Activated naive CD4-positive, alpha-beta T cell treated with anti-CD3 and anti-CD28 coated beads for 36 hours (primary cell): ENCODE measurements at regions not wholly inside any gene's neighbourhood (a gene's known extent, or its start where the extent isn't known, plus 50 kb on each side); places are given as distances from the start of the nearest gene placed in this dataset.

Experiments used
- CTCF ChIA-PET: fragments of 350-600 bp; sonication (Branson Sonifier 250); formaldehyde crosslinking; loops from one replicate; lab custom pipeline; 2021; ENCODE audit warnings: antibody characterized with exemption; lab: Charles Lee
- DNase-seq: peaks from one replicate; pipeline ENCODE4 v3.0.0-alpha.2; 2020
- H3K27ac Mint-ChIP-seq: one replicate; pipeline ENCODE4 v1.8.0; 2021; ENCODE audit warnings: mild to moderate bottlenecking, mixed read lengths
- H3K27me3 Mint-ChIP-seq: one replicate; pipeline ENCODE4 v1.8.0; 2021; ENCODE audit warnings: low read depth, mixed read lengths
- H3K36me3 Mint-ChIP-seq: one replicate; pipeline ENCODE4 v1.8.0; 2021; ENCODE audit warnings: low read depth, mixed read lengths
- H3K4me1 Mint-ChIP-seq: one replicate; pipeline ENCODE4 v1.8.0; 2021; ENCODE audit warnings: low read depth, mixed read lengths
- H3K4me3 Mint-ChIP-seq: one replicate; pipeline ENCODE4 v1.8.0; 2021; ENCODE audit warnings: mild to moderate bottlenecking, moderate library complexity, mixed read lengths
- H3K9me3 Mint-ChIP-seq: one replicate; pipeline ENCODE4 v1.8.0; 2021; ENCODE audit warnings: mixed read lengths
- intact Hi-C: fragments of 100-400 bp; cut with micrococcal nuclease; formaldehyde crosslinking; loops from one replicate; pipeline ENCODE4 v1.15.1; 2023

DNA sequence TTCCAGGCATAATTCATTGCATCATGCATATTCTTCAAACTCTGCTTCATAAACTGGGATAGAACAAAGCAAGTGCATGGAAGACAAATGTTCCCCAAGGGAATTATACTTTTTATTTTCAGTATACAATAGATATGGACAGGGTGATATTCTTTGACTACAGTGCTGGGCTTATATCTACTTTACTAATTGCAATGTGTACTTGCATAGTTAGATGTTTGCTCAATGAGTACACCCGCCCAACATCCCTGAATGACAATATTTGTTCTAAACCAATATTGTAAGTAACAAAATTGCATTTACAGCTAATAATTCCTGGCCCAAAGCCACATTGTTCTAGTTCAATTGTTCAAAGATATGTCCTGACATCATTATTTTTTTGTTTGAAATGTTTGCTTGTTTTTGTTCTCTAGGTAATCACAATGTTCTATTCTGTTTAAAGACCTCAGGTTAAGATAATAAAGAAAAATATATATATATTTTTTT is 171.4 kb downstream of the PTN start:
- H3K27me3 Mint-ChIP-seq, result peaks cover 2% of the 10 kb centered on the region
- CTCF ChIA-PET, result no interaction called here
- H3K27ac Mint-ChIP-seq, result no peak overlapping the region
- intact Hi-C loops, result no loop called here
- H3K36me3 Mint-ChIP-seq, result no peaks in the 10 kb centered on the region
- no peak for DNase-seq
- peaks cover 5% of the 10 kb centered on the region for H3K9me3 Mint-ChIP-seq
- H3K4me1 Mint-ChIP-seq, result no peaks in the 10 kb centered on the region
- no peak overlapping the region for H3K4me3 Mint-ChIP-seq

DNA sequence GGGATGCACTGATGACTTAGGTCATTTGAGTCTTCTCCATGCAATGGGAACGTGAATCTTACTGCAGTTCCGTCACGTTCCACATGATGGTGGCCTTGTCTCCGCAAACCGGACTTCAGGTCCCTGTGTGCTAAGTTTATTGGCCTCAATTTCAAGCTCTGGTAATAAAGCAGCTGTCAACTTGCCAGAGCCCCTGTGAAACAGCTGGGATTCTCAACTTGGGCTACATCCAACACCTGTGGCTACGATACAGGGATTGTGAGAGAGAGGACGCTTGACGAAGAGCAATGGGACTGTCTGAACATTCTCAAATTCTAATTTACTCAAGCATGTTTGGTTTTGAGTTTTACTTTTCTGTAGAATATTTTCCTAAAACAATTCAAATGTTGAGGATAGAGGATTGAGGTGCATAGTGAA is 174.2 kb downstream of the PTN start:
- DNase-seq, result no peak

DNA sequence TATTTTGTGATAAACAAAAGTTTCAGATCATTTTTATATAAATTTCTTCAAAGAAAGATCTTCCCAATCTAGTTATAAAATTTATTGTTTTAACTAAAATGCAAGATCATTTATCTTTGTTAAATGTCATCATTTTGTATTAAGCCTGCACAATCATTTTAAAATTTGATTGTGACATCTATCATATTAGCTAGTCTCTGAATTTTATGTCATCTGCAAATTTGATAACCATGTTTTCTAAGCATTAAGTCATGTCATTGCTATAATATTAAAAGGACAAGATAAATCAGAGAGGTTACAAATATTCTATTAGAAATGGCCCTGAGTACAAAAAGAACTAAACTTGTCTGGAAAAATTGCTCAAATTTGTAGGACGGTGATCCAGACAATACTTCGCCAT is 175.9 kb downstream of the PTN start:
- intact Hi-C loops, result no loop called here
- Mint-ChIP-seq H3K9me3 (peaks cover 2% of the 10 kb centered on the region), H3K36me3 (no peaks in the 10 kb centered on the region), H3K27me3 (no peaks in the 10 kb centered on the region), H3K27ac (no peak overlapping the region), H3K4me1 (no peaks in the 10 kb centered on the region), H3K4me3 (no peak overlapping the region)
- no peak for DNase-seq
- CTCF ChIA-PET, result no interaction called here

More for the DNA sequence above, 174.2 kb downstream of the PTN start:
- CTCF ChIA-PET, result no interaction called here
- Mint-ChIP-seq H3K9me3 (peaks cover 4% of the 10 kb centered on the region), H3K27ac (no peak overlapping the region), H3K4me3 (no peak overlapping the region), H3K27me3 (peaks cover 2% of the 10 kb centered on the region), H3K36me3 (no peaks in the 10 kb centered on the region), H3K4me1 (no peaks in the 10 kb centered on the region)
- intact Hi-C loops, result no loop called here

DNA sequence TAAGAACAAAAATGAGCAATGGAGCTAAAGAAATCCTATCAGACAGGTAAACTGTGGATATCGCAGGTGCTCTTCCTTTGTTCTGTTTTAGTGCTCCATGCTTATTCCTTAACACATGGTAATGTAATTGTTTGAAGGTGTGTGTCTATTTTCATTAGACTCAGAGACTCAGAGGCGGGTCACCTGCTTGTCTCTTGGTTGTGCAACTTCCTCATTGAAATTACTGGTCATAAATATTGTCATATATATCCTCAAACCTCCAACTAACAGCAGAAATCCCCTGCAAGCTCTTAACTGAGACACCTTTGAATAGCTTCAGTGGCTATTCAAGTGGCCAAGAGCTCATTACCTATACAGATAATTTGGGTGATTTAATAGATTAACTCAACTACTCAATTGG is 177.2 kb downstream of the PTN start:
- Mint-ChIP-seq H3K27ac (no peak overlapping the region), H3K27me3 (no peaks in the 10 kb centered on the region), H3K36me3 (no peaks in the 10 kb centered on the region), H3K4me3 (no peak overlapping the region), H3K4me1 (no peaks in the 10 kb centered on the region), H3K9me3 (peaks cover 6% of the 10 kb centered on the region)
- DNase-seq, result no peak
- CTCF ChIA-PET, result no interaction called here
- intact Hi-C loops, result no loop called here

DNA sequence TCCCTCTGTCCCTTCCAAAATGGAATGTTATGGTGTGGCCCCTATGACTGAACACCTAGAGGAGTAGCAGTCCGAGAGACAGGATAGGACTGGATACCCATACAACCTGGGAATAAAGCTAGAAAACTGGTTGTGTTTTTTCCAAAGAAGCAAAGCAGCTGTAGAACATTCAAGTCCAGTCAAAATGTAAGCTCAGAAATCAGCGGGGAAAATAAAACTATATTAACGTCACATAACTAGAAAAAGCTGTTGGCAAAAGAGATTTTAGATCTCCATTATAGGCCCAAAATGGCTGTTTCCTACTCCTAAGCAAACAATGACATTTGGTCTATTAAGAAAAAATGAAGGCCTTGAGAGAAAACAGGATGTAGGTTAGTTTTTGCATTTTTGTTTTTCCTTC is 177.7 kb downstream of the PTN start:
- DNase-seq, result no peak
- H3K36me3 Mint-ChIP-seq, result no peaks in the 10 kb centered on the region
- H3K27me3 Mint-ChIP-seq, result no peaks in the 10 kb centered on the region
- no peaks in the 10 kb centered on the region for H3K4me1 Mint-ChIP-seq
- no peak overlapping the region for H3K4me3 Mint-ChIP-seq
- peaks cover 10% of the 10 kb centered on the region for H3K9me3 Mint-ChIP-seq
- intact Hi-C loops, result no loop called here
- CTCF ChIA-PET, result no interaction called here
- H3K27ac Mint-ChIP-seq, result no peak overlapping the region

DNA sequence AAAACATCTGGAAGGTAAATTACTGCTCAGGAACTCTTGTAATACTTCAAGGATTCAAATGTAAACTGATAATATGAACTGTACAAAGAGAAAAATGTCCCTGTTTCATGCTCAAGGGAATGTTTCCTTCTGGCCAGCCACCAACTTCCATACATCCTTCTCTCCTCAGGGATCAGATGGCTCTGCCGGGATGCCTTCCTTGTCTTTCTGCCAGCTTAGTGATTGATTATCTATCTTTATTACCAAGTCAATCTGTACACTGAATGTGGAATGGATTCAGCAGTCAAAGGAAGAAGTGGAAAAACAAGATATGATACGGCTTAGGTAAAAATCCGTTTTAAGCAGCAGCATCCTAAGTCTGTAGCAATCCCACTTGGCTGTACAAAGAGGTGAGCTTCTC is 178.3 kb downstream of the PTN start:
- CTCF ChIA-PET, result no interaction called here
- H3K27ac Mint-ChIP-seq, result no peak overlapping the region
- DNase-seq, result no peak
- intact Hi-C loops, result no loop called here
- H3K4me3 Mint-ChIP-seq, result no peak overlapping the region
- H3K9me3 Mint-ChIP-seq, result peaks cover 11% of the 10 kb centered on the region
- H3K36me3 Mint-ChIP-seq, result no peaks in the 10 kb centered on the region
- no peaks in the 10 kb centered on the region for H3K27me3 Mint-ChIP-seq
- no peaks in the 10 kb centered on the region for H3K4me1 Mint-ChIP-seq

DNA sequence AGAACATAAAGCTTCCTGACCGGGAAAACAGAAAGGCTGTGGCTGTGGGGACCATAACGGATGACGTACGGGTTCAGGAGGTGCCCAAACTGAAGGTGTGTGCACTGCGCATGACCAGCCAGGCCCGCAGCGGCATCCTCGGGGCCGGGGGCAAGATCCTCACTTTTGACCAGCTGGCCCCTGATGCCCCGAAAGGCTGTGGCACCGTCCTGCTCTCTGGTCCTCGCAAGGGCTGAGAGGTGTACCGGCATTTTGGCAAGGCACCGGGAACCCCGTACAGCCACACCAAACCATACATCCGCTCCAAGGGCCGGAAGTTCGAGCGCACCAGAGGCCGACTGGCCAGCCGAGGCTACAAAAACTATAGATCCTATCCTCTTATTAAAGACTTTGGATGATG is 179.3 kb downstream of the PTN start:
- CTCF ChIA-PET, result no interaction called here
- Mint-ChIP-seq H3K4me3 (no peak overlapping the region), H3K27ac (no peak overlapping the region)

DNA sequence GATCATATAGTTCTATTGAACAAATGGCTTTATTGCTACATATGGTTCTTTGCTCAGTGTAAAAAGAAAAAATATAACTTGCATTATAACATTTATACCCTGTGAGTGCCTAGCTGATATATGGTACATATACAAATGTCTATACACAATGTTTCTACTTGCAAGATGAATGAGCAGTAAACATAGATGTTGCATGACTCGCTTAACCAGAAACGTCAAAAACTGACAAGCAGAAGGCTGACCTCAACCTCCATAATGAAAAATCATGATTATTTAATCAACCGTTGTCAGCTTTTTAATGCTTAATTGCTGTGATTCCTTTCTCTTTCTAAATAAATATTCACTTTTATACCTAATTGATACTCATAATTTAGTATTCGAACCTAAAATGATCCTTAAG is 183.3 kb downstream of the PTN start:
- no peak for DNase-seq
- no peak overlapping the region for H3K27ac Mint-ChIP-seq
- H3K4me1 Mint-ChIP-seq, result no peaks in the 10 kb centered on the region
- H3K27me3 Mint-ChIP-seq, result no peaks in the 10 kb centered on the region
- H3K4me3 Mint-ChIP-seq, result no peak overlapping the region
- H3K9me3 Mint-ChIP-seq, result peaks cover 13% of the 10 kb centered on the region
- CTCF ChIA-PET, result no interaction called here
- intact Hi-C loops, result no loop called here
- H3K36me3 Mint-ChIP-seq, result no peaks in the 10 kb centered on the region

More for the DNA sequence above, 179.3 kb downstream of the PTN start:
- no peak for DNase-seq
- H3K4me1 Mint-ChIP-seq, result no peaks in the 10 kb centered on the region
- intact Hi-C loops, result no loop called here
- peaks cover 11% of the 10 kb centered on the region for H3K9me3 Mint-ChIP-seq
- no peaks in the 10 kb centered on the region for H3K36me3 Mint-ChIP-seq
- no peaks in the 10 kb centered on the region for H3K27me3 Mint-ChIP-seq

DNA sequence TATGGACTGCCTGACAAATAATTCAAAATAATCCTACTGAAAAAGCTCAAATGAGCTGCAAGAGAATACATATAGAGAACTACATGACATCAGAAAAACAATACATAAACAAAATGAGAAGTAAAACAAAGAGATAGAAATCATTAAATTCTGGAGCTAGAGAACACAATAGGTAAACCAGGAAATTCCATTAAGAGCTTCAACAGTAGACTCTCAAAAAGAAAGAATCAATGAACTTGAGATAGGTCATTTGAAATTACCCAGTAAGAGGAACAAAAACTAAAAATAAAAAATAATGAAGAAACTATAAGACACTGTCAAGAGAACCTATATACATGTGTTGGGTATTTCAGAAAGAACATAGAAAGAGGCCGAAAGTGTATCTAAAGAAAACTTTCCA is 186.3 kb downstream of the PTN start:
- no peaks in the 10 kb centered on the region for H3K4me1 Mint-ChIP-seq
- CTCF ChIA-PET, result interaction anchor here (0.7 kb wide), 1 partner anchor 288 kb away, joined by 3 read pairs; no protein-coding TSS in a partner anchor
- peaks cover 9% of the 10 kb centered on the region for H3K9me3 Mint-ChIP-seq

DNA sequence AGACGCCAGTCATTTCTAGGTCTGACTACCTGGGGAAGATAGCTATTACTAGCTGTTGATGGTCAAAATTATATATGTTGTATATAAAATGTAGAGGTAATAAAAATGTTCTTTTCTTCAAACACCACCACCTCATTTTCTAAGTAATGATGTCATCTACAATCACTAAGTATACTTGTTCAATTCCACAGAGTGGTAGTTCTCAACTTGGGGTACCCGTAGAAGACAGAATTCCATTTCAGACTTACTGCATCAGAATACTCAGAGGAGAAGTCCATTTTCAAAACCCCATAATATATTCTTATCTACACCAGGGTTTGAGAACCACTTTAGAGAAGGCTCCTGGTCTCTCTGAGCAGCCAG is 191.9 kb downstream of the PTN start:
- no peaks in the 10 kb centered on the region for H3K4me1 Mint-ChIP-seq
- no peak overlapping the region for H3K27ac Mint-ChIP-seq
- CTCF ChIA-PET, result no interaction called here

More for the DNA sequence above, 186.3 kb downstream of the PTN start:
- H3K36me3 Mint-ChIP-seq, result no peaks in the 10 kb centered on the region
- no peak overlapping the region for H3K4me3 Mint-ChIP-seq
- intact Hi-C loops, result no loop called here
- DNase-seq, result no peak
- H3K27me3 Mint-ChIP-seq, result no peaks in the 10 kb centered on the region
- no peak overlapping the region for H3K27ac Mint-ChIP-seq

DNA sequence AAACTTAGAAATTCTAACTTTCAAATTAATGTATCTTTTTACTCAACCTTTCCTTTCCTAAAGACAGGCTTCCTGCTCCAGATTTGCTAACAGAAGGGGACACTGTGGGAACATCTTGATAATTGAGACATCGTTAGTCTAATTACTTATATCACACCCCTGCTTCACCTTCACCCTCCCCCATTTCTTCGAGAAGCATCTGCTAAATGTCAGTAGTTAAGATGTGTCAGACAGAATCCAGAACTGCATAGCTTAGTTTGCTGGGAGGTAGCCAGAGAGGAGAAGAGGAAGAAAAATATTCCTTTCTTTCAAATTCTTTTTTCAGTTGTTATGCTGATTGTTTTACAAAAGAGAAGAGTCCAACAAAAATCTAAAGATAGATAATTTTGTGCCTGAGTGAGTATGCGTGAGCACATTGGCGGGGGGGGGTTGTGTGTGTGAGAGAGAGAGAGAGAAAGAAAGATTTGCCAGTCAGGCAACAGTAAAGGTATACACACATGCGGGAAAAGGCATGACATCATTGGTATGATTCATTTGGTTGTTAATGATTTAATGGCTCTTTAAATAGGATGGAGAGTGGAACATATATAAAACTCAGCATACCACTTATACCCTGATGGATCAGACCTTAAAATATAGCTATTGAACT is 192.4 kb downstream of the PTN start:
- no peak for DNase-seq
- CTCF ChIA-PET, result no interaction called here
- Mint-ChIP-seq H3K4me3 (no peak overlapping the region), H3K4me1 (no peaks in the 10 kb centered on the region), H3K27me3 (no peaks in the 10 kb centered on the region), H3K9me3 (peaks cover 3% of the 10 kb centered on the region), H3K27ac (no peak overlapping the region), H3K36me3 (no peaks in the 10 kb centered on the region)
- intact Hi-C loops, result no loop called here

More for the DNA sequence above, 191.9 kb downstream of the PTN start:
- Mint-ChIP-seq H3K36me3 (no peaks in the 10 kb centered on the region), H3K4me3 (no peak overlapping the region), H3K27me3 (no peaks in the 10 kb centered on the region), H3K9me3 (peaks cover 2% of the 10 kb centered on the region)
- no peak for DNase-seq
- intact Hi-C loops, result no loop called here

DNA sequence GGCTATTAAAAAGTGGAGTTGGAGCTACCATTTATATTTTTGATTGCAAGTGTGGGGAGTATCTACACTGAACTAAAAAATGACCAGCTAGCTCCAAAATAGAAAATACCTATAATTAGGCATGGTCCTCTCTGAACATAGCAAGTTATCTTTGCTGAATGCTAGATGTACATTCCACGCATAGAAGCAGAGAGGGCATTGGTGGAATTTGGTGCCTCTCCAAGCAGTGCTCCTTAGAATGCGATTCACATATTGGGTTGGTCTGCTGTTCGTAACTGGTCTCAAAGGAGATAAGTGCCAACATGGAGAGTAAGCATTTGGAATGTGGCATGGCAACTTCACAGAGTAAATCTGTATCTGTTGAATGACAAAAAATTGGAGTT is 196.2 kb downstream of the PTN start:
- Mint-ChIP-seq H3K9me3 (peaks cover 6% of the 10 kb centered on the region), H3K36me3 (no peaks in the 10 kb centered on the region), H3K4me3 (no peak overlapping the region), H3K27ac (no peak overlapping the region), H3K4me1 (no peaks in the 10 kb centered on the region), H3K27me3 (no peaks in the 10 kb centered on the region)
- CTCF ChIA-PET, result interaction anchor here (0.6 kb wide), 1 partner anchor 397 kb away, joined by 4 read pairs; no protein-coding TSS in a partner anchor
- DNase-seq, result no peak
- intact Hi-C loops, result no loop called here

DNA sequence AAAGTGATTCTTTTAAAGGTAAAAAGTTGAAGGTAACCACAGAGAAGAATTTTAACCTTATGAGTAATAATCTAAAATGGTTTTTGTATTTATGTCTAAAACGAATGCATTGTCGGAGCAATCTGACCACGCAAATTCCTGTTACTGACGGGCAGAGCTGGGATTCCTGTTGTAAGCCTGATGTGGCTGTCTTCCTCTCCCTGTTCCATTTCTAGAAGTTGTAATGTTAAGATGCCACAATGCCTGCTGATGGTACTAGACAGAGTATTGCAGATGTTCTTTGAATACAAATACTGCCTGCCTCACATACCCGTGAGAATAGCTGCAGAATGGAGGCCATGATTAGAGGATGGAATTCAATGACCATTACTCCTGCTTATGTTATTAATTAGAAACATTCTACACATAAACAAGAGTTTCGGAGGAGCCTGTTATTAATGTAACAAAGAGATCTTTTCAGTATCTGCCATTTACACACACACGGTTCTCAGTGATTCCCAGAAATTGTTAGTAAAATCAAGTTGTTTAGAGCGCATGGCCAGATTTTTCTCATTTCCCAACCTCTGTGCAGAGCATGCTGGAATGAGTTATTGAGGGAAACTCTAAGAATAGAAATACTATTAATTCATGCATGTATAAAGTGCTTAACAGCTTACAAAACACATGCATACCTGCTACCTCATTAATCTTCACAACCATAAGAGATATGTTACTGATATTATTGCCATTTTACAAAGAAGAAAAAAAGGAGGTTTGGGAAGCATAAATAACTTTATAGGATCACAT is 196.8 kb downstream of the PTN start:
- no peak overlapping the region for H3K27ac Mint-ChIP-seq
- CTCF ChIA-PET, result no interaction called here

More for the DNA sequence above, 196.8 kb downstream of the PTN start:
- DNase-seq, result no peak
- Mint-ChIP-seq H3K4me3 (no peak overlapping the region), H3K27me3 (no peaks in the 10 kb centered on the region), H3K36me3 (no peaks in the 10 kb centered on the region), H3K4me1 (no peaks in the 10 kb centered on the region), H3K9me3 (peaks cover 7% of the 10 kb centered on the region)
- intact Hi-C loops, result no loop called here
